PFSK-1 (cell line): ENCODE measurements at regions not wholly inside any gene's neighbourhood (a gene's known extent, or its start where the extent isn't known, plus 50 kb on each side); places are given as distances from the start of the nearest gene placed in this dataset.

Experiments used
- FOXP2 ChIP-seq: optimal IDR thresholded peaks from 2 replicates; pipeline ENCODE3; 2011; ENCODE audit warnings: borderline replicate concordance, control low read depth, inconsistent platforms; ENCODE audit not compliant: insufficient read depth; ENCODE audit errors: extremely low read length, extremely low read depth
- POLR2AphosphoS5 ChIP-seq: IDR thresholded peaks from 2 replicates; pipeline ENCODE4 v1.6.1; 2012; ENCODE audit warnings: low read depth, mild to moderate bottlenecking, control low read depth, low read length, moderate library complexity

DNA sequence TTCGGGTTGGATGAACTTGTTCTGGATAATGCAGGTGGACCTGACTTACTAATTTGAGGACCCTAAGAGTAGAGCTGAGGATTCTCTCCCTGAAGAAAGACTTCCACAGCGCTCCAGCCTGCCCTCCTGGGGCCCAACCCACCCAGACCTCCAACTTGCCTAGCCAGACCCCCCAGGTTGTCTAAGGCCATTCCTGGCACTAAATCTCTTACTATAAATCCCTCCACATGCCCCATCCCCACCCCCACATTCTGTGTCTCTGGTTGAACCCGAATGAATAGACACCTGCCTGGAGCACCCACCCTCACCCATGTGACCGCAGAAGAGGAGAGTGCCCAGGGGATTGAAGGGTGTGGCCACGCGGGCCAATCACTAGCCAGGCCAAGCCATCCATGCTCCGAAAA is 1480.0 kb downstream of the TBC1D22A start:
- TF ChIP-seq FOXP2 (no peak), POLR2AphosphoS5 (no peak)
